ENCODE measurements at regions not wholly inside any gene's neighbourhood (a gene's known extent, or its start where the extent isn't known, plus 50 kb on each side); places are given as distances from the start of the nearest gene placed in this dataset.

GRCh38 chr15:67009576-67010569, 55.5 kb upstream of the SMAD3 start:
- Histone ChIP-seq H3K27me3 (ENCODE audit: insufficient read depth, low read length) (no peaks in the 10 kb centered on the region), H3K9me3 (ENCODE audit: insufficient read depth, low read depth, low read length) (no peaks in the 10 kb centered on the region), H3K36me3 (ENCODE audit: insufficient read depth, low read depth, low read length) (no peaks in the 10 kb centered on the region), H3K4me1 (ENCODE audit: insufficient read depth, low read length) (peaks cover 24% of the 10 kb centered on the region), H3K4me3 (ENCODE audit: low read length) (no peak overlapping the region), H3K27ac (ENCODE audit: low read length) (no peak overlapping the region), H3K9ac (ENCODE audit: low read depth, low read length) (no peak overlapping the region)

- Histone ChIP-seq H3K27ac (ENCODE audit: low read length) (no peak overlapping the region), H3K4me3 (ENCODE audit: low read length) (0 out of 2 replicates have a peak overlapping the region, but pooled peaks have one; percentile 0), H3K4me1 (ENCODE audit: insufficient read depth, low read length) (peaks cover 24% of the 10 kb centered on the region), H3K36me3 (ENCODE audit: insufficient read depth, low read depth, low read length) (no peaks in the 10 kb centered on the region), H3K9me3 (ENCODE audit: insufficient read depth, low read depth, low read length) (no peaks in the 10 kb centered on the region), H3K27me3 (ENCODE audit: insufficient read depth, low read length) (no peaks in the 10 kb centered on the region), H3K9ac (ENCODE audit: low read depth, low read length) (no peak overlapping the region)
These were observed 54.3 kb upstream of the SMAD3 start for GRCh38 chr15:67010898-67011616.

GRCh38 chr15:67011617-67012005, 53.8 kb upstream of the SMAD3 start:
- H3K9me3 ChIP-seq (ENCODE audit: insufficient read depth, low read depth, low read length) = no peaks in the 10 kb centered on the region
- no peak overlapping the region for H3K27ac ChIP-seq (ENCODE audit: low read length)
- no peak overlapping the region for H3K4me3 ChIP-seq (ENCODE audit: low read length)
- no peaks in the 10 kb centered on the region for H3K27me3 ChIP-seq (ENCODE audit: insufficient read depth, low read length)
- H3K4me1 ChIP-seq (ENCODE audit: insufficient read depth, low read length) = peaks cover 24% of the 10 kb centered on the region
- H3K36me3 ChIP-seq (ENCODE audit: insufficient read depth, low read depth, low read length) = no peaks in the 10 kb centered on the region
- H3K9ac ChIP-seq (ENCODE audit: low read depth, low read length) = no peak overlapping the region

- Histone ChIP-seq H3K9me3 (ENCODE audit: insufficient read depth, low read depth, low read length) (no peaks in the 10 kb centered on the region), H3K27ac (ENCODE audit: low read length) (no peak overlapping the region), H3K4me1 (ENCODE audit: insufficient read depth, low read length) (peaks cover 24% of the 10 kb centered on the region), H3K4me3 (ENCODE audit: low read length) (no peak overlapping the region), H3K27me3 (ENCODE audit: insufficient read depth, low read length) (no peaks in the 10 kb centered on the region), H3K9ac (ENCODE audit: low read depth, low read length) (no peak overlapping the region), H3K36me3 (ENCODE audit: insufficient read depth, low read depth, low read length) (no peaks in the 10 kb centered on the region)
These were observed 51.7 kb upstream of the SMAD3 start for GRCh38 chr15:67013696-67014095.
